GM12892 (cell line): ENCODE measurements at regions not wholly inside any gene's neighbourhood (a gene's known extent, or its start where the extent isn't known, plus 50 kb on each side); places are given as distances from the start of the nearest gene placed in this dataset.
"Not testable (repeated sequence)": the region's sequence is repeated elsewhere in the genome, so short reads cannot be mapped to it uniquely, and the experiment has no call there.

Experiments used
- POLR2A ChIP-seq: IDR thresholded peaks from 2 replicates; pipeline ENCODE4 v1.6.1; 2011; ENCODE audit warnings: low read depth, low read length, control low read depth
- POLR2AphosphoS5 ChIP-seq: IDR thresholded peaks from 2 replicates; pipeline ENCODE4 v1.6.1; 2011; ENCODE audit warnings: low read depth, low read length, control low read depth
- TAF1 ChIP-seq: IDR thresholded peaks from 2 replicates; pipeline ENCODE4 v1.6.1; 2011; ENCODE audit warnings: low read depth, mild to moderate bottlenecking, control low read depth, low read length, borderline replicate concordance

- not testable (repeated sequence) for TF ChIP-seq POLR2AphosphoS5, POLR2A, TAF1
Measured at GRCh38 chr1:181246320-181246719, 157.8 kb downstream of the IER5 start.
